GM12892 (cell line): ENCODE measurements at regions not wholly inside any gene's neighbourhood (a gene's known extent, or its start where the extent isn't known, plus 50 kb on each side); places are given as distances from the start of the nearest gene placed in this dataset.
"Not testable (repeated sequence)": the region's sequence is repeated elsewhere in the genome, so short reads cannot be mapped to it uniquely, and the experiment has no call there.

Source experiments
- DNase-seq: peaks from one replicate; pipeline ENCODE4 v3.0.0; 2011; ENCODE audit not compliant: insufficient read length
- FAIRE-seq: peaks from 2 replicates; lab custom pipeline; 2011; peaks lifted over from hg19 to GRCh38; lab: Jason Lieb, UNC

GRCh38 chrX:3882553-3882920 lies 169.1 kb upstream of the PRKX start:
- not testable (repeated sequence) for DNase-seq, FAIRE-seq

- DNase-seq, FAIRE-seq: not testable (repeated sequence)
Observed at GRCh38 chrX:3881898-3882552, 168.6 kb upstream of the PRKX start.

GRCh38 chrX:3881255-3881895 lies 167.9 kb upstream of the PRKX start:
- not testable (repeated sequence) for FAIRE-seq, DNase-seq

- not testable (repeated sequence) for DNase-seq, FAIRE-seq
Observed at GRCh38 chrX:3876393-3876792, 162.9 kb upstream of the PRKX start.

- DNase-seq, FAIRE-seq: not testable (repeated sequence)
Observed at GRCh38 chrX:3875638-3876037, 162.2 kb upstream of the PRKX start.

- DNase-seq, FAIRE-seq: not testable (repeated sequence)
Observed at GRCh38 chrX:3872226-3872879, 158.9 kb upstream of the PRKX start.

GRCh38 chrX:3867067-3867831 lies 153.8 kb upstream of the PRKX start:
- not testable (repeated sequence) for FAIRE-seq, DNase-seq

GRCh38 chrX:3858332-3858731 lies 144.9 kb upstream of the PRKX start:
- FAIRE-seq, DNase-seq: not testable (repeated sequence)

- FAIRE-seq, DNase-seq: not testable (repeated sequence)
Observed at GRCh38 chrX:3843522-3844145, 130.2 kb upstream of the PRKX start.

GRCh38 chrX:3842822-3843521 lies 129.5 kb upstream of the PRKX start:
- FAIRE-seq, DNase-seq: not testable (repeated sequence)

GRCh38 chrX:3838754-3839153 lies 125.3 kb upstream of the PRKX start:
- not testable (repeated sequence) for FAIRE-seq, DNase-seq

GRCh38 chrX:3837958-3838643 lies 124.7 kb upstream of the PRKX start:
- DNase-seq, FAIRE-seq: not testable (repeated sequence)

- FAIRE-seq, DNase-seq: not testable (repeated sequence)
Observed at GRCh38 chrX:3837211-3837610, 123.8 kb upstream of the PRKX start.

- FAIRE-seq, DNase-seq: not testable (repeated sequence)
Observed at GRCh38 chrX:3833761-3834542, 120.5 kb upstream of the PRKX start.

GRCh38 chrX:3830020-3830419 lies 116.6 kb upstream of the PRKX start:
- FAIRE-seq, DNase-seq: not testable (repeated sequence)

GRCh38 chrX:3829041-3829531 lies 115.6 kb upstream of the PRKX start:
- not testable (repeated sequence) for DNase-seq, FAIRE-seq

- not testable (repeated sequence) for DNase-seq, FAIRE-seq
Observed at GRCh38 chrX:3828378-3829040, 115.1 kb upstream of the PRKX start.
